H1 (cell line): ENCODE measurements at regions not wholly inside any gene's neighbourhood (a gene's known extent, or its start where the extent isn't known, plus 50 kb on each side); places are given as distances from the start of the nearest gene placed in this dataset.

ENCODE experiments used
- CTCF ChIA-PET: fragments of 300-600 bp; sonication (Branson Sonifier 250); formaldehyde crosslinking; loops from one replicate; lab custom pipeline; 2021; ENCODE audit not compliant: partially characterized antibody; lab: Charles Lee
- POLR2A ChIA-PET: fragments of 300-600 bp; sonication (Branson Sonifier 250); formaldehyde crosslinking; loops from one replicate; lab custom pipeline; 2021; ENCODE audit warnings: inconsistent platforms; ENCODE audit not compliant: partially characterized antibody; lab: Charles Lee
- DNase-seq, 2 experiments: peaks; one replicate each; pipeline versions ENCODE4 v3.0.0 to v3.0.0-alpha.2; 2010 to 2022; ENCODE audit warnings: low spot score in 2 of 2, low read depth in 1 of 2, mixed read lengths in 1 of 2
- FAIRE-seq: peaks from 2 replicates; lab custom pipeline; 2011; peaks lifted over from hg19 to GRCh38; lab: Jason Lieb, UNC
- H2AFZ ChIP-seq: 2 replicates; pipeline ENCODE4 v1.8.1; 2012; ENCODE audit warnings: low read length, inconsistent platforms
- H2AK5ac ChIP-seq: 2 replicates; pipeline ENCODE4 v1.6.1; 2013; ENCODE audit warnings: low read depth, low read length
- H2BK120ac ChIP-seq: replicated peaks from 2 replicates; pipeline ENCODE3; 2013; ENCODE audit warnings: low read depth, low read length, inconsistent platforms
- H2BK12ac ChIP-seq: 2 replicates; pipeline ENCODE4 v1.6.1; 2013; ENCODE audit warnings: low read depth, low read length
- H2BK15ac ChIP-seq: 2 replicates; pipeline ENCODE4 v1.6.1; 2013; ENCODE audit warnings: low read length
- H2BK20ac ChIP-seq: 2 replicates; pipeline ENCODE4 v1.6.1; 2013; ENCODE audit warnings: low read length
- H2BK5ac ChIP-seq: 2 replicates; pipeline ENCODE4 v1.6.1; 2013; ENCODE audit warnings: low read depth, low read length
- H3K14ac ChIP-seq: 2 replicates; pipeline ENCODE4 v1.6.1; 2013; ENCODE audit warnings: inconsistent platforms; ENCODE audit not compliant: insufficient read length
- H3K18ac ChIP-seq: 2 replicates; pipeline ENCODE4 v1.6.1; 2013; ENCODE audit warnings: low read length; ENCODE audit errors: extremely low read depth
- H3K23ac ChIP-seq: 2 replicates; pipeline ENCODE4 v1.6.1; 2013; ENCODE audit warnings: inconsistent platforms; ENCODE audit not compliant: insufficient read length
- H3K23me2 ChIP-seq: 2 replicates; pipeline ENCODE4 v1.6.1; 2013; ENCODE audit warnings: low read depth, low read length
- H3K27ac ChIP-seq: 2 replicates; pipeline ENCODE4 v1.6.1; 2011; ENCODE audit warnings: low read depth, low read length, inconsistent platforms
- H3K27me3 ChIP-seq, 4 experiments: replicated peaks in 1 of 4; 1 replicate in 1 of 4; 2 replicates in 3 of 4; pipeline versions ENCODE4 v1.6.1 to v1.8.1; 2011 to 2013; ENCODE audit warnings: low read length in 3 of 4, mild to moderate bottlenecking in 3 of 4, inconsistent platforms in 2 of 4, mixed read lengths in 2 of 4, moderate library complexity in 1 of 4; ENCODE audit not compliant: control insufficient read depth in 3 of 4, insufficient read depth in 3 of 4; ENCODE audit errors: extremely low read depth in 1 of 4
- H3K36me3 ChIP-seq, 4 experiments: 2 replicates each; pipeline versions ENCODE4 v1.6.1 to v1.8.1; 2011 to 2013; ENCODE audit warnings: mild to moderate bottlenecking in 4 of 4, low read length in 3 of 4, moderate library complexity in 2 of 4, control low read depth in 1 of 4, inconsistent platforms in 1 of 4; ENCODE audit not compliant: insufficient read depth in 4 of 4, control insufficient read depth in 2 of 4
- H3K4ac ChIP-seq: replicated peaks from 2 replicates; pipeline ENCODE3; 2013; ENCODE audit warnings: low read length, low read depth, mixed read lengths, inconsistent platforms; ENCODE audit not compliant: insufficient read length
- H3K4me1 ChIP-seq, 4 experiments: replicated peaks in 1 of 4; 1 replicate in 1 of 4; 2 replicates in 3 of 4; pipeline versions ENCODE4 v1.6.1 to v1.8.1; 2011 to 2013; ENCODE audit warnings: low read length in 3 of 4, inconsistent platforms in 2 of 4, mixed read lengths in 1 of 4; ENCODE audit not compliant: insufficient read depth in 4 of 4, control insufficient read depth in 3 of 4
- H3K4me2 ChIP-seq, 2 experiments: 2 replicates each; pipeline versions ENCODE4 v1.6.1 to v1.8.1; 2011 to 2013; ENCODE audit warnings: low read depth in 2 of 2, low read length in 2 of 2, control low read depth in 1 of 2, inconsistent platforms in 1 of 2, mild to moderate bottlenecking in 1 of 2; ENCODE audit not compliant: insufficient read depth in 1 of 2
- H3K4me3 ChIP-seq, 4 experiments: fragments of 200-600, 300-600 bp in 1 of 4; sonication (generic), shearing (Covaris generic), sonication (Bioruptor Twin) in 1 of 4; 2 replicates each; pipeline versions ENCODE4 v1.5.1 to v1.8.1; 2011 to 2016; ENCODE audit warnings: low read length in 4 of 4, low read depth in 3 of 4, control low read depth in 2 of 4, inconsistent platforms in 2 of 4, mild to moderate bottlenecking in 2 of 4, mixed read lengths in 1 of 4, moderate library complexity in 1 of 4; ENCODE audit not compliant: insufficient read depth in 2 of 4; ENCODE audit errors: extremely low read depth in 1 of 4
- H3K56ac ChIP-seq: replicated peaks from 2 replicates; pipeline ENCODE3; 2013; ENCODE audit warnings: low read depth, mild to moderate bottlenecking, mixed read lengths, low read length, inconsistent platforms; ENCODE audit not compliant: insufficient read length
- H3K79me1 ChIP-seq: 2 replicates; pipeline ENCODE4 v1.6.1; 2013; ENCODE audit warnings: low read depth, low read length, control low read depth
- H3K79me2 ChIP-seq, 2 experiments: 2 replicates each; pipeline versions ENCODE4 v1.6.1 to v1.8.1; 2012 to 2013; ENCODE audit warnings: low read length in 2 of 2, mild to moderate bottlenecking in 2 of 2, inconsistent platforms in 1 of 2; ENCODE audit not compliant: insufficient read depth in 2 of 2, control insufficient read depth in 1 of 2
- H3K9ac ChIP-seq, 4 experiments: replicated peaks in 1 of 4; 1 replicate in 1 of 4; 2 replicates in 3 of 4; pipeline versions ENCODE4 v1.6.1 to v1.8.1; 2011 to 2013; ENCODE audit warnings: low read depth in 3 of 4, low read length in 3 of 4, control low read depth in 2 of 4, mild to moderate bottlenecking in 2 of 4, moderate library complexity in 2 of 4, inconsistent platforms in 1 of 4; ENCODE audit errors: extremely low read depth in 1 of 4
- H3K9me3 ChIP-seq, 2 experiments: 2 replicates each; pipeline versions ENCODE4 v1.6.1 to v1.8.1; 2012 to 2013; ENCODE audit warnings: mild to moderate bottlenecking in 2 of 2, moderate library complexity in 2 of 2, control low read depth in 1 of 2, inconsistent platforms in 1 of 2, low read depth in 1 of 2, low read length in 1 of 2, mixed read lengths in 1 of 2; ENCODE audit not compliant: insufficient read depth in 2 of 2
- H4K20me1 ChIP-seq, 2 experiments: replicated peaks in 1 of 2; 2 replicates each; pipeline versions ENCODE3 to v1.8.1; 2011 to 2013; ENCODE audit warnings: inconsistent platforms in 2 of 2, low read length in 2 of 2, mild to moderate bottlenecking in 1 of 2; ENCODE audit not compliant: insufficient read depth in 2 of 2, control insufficient read depth in 1 of 2
- H4K5ac ChIP-seq: 2 replicates; pipeline ENCODE4 v1.6.1; 2013; ENCODE audit warnings: low read length, low read depth, mixed read lengths, inconsistent platforms; ENCODE audit not compliant: insufficient read length
- H4K8ac ChIP-seq: 2 replicates; pipeline ENCODE4 v1.8.0; 2013; ENCODE audit warnings: mild to moderate bottlenecking, moderate library complexity, low read length, inconsistent platforms; ENCODE audit not compliant: insufficient read depth; ENCODE audit errors: extremely low read depth
- H4K91ac ChIP-seq: replicated peaks from 2 replicates; pipeline ENCODE3; 2013; ENCODE audit warnings: low read length, mixed read lengths, inconsistent platforms; ENCODE audit not compliant: insufficient read length
- CEBPB ChIP-seq: IDR thresholded peaks from 2 replicates; pipeline ENCODE4 v1.6.1; 2012; ENCODE audit warnings: low read depth, low read length
- JUN ChIP-seq: IDR thresholded peaks from 2 replicates; pipeline ENCODE4 v1.6.1; 2011; ENCODE audit warnings: low read depth, mild to moderate bottlenecking, improper control_type of control experiment, low read length
- JUND ChIP-seq: IDR thresholded peaks from 2 replicates; pipeline ENCODE4 v1.6.1; 2011; ENCODE audit warnings: mild to moderate bottlenecking, improper control_type of control experiment, low read length
- KDM1A ChIP-seq: fragments of 200-600, 300-600 bp; sonication (generic); IDR thresholded peaks from 2 replicates; pipeline ENCODE4 v1.7.1; 2016; ENCODE audit warnings: mild to moderate bottlenecking, low read length, borderline replicate concordance
- PHF8 ChIP-seq: fragments of 200-600 bp; sonication (generic); conservative IDR thresholded peaks from 2 replicates; pipeline ENCODE4 v1.7.1; 2012; ENCODE audit warnings: low read depth, mild to moderate bottlenecking, inconsistent platforms, low read length, moderate library complexity
- POLR2AphosphoS5 ChIP-seq: IDR thresholded peaks from 2 replicates; pipeline ENCODE4 v1.6.1; 2011; ENCODE audit warnings: low read depth, low read length
- POU5F1 ChIP-seq: IDR thresholded peaks from 2 replicates; pipeline ENCODE4 v1.6.1; 2011; ENCODE audit warnings: low read depth, mild to moderate bottlenecking, low read length, moderate library complexity
- RFX5 ChIP-seq: IDR thresholded peaks from 2 replicates; pipeline ENCODE4 v1.6.1; 2011; ENCODE audit warnings: low read depth, low read length, improper control_type of control experiment, borderline replicate concordance
- SIN3A ChIP-seq, 2 experiments: IDR thresholded peaks in 1 of 2; conservative IDR thresholded peaks in 1 of 2; 2 replicates each; pipeline ENCODE4 v1.6.1; 2011 to 2012; ENCODE audit warnings: low read length in 2 of 2, improper control_type of control experiment in 1 of 2, low read depth in 1 of 2, mild to moderate bottlenecking in 1 of 2
- whole genome bisulfite sequencing, 2 experiments: shearing (Covaris generic) in 1 of 2; methylation state at CpG; one replicate each; pipeline versions ENCODE4 v1.1.6 to v1.1.7; 2013 to 2015; ENCODE audit warnings: low lambda C conversion rate in 2 of 2, mixed read lengths in 2 of 2, inconsistent platforms in 1 of 2, low coverage in 1 of 2, missing lambda C conversion rate in 1 of 2; ENCODE audit not compliant: insufficient replicate concordance in 2 of 2, insufficient coverage in 1 of 2, insufficient read length in 1 of 2; ENCODE audit errors: extremely low coverage in 1 of 2, missing lambda C conversion rate in 1 of 2; 5-methylcytosine and 5-hydroxymethylcytosine counted together
- TF ChIP-seq, protein P1 (sequence below): IDR thresholded peaks from 2 replicates; pipeline ENCODE4 v1.6.1; 2011; ENCODE audit warnings: low read length, improper control_type of control experiment

DNA sequence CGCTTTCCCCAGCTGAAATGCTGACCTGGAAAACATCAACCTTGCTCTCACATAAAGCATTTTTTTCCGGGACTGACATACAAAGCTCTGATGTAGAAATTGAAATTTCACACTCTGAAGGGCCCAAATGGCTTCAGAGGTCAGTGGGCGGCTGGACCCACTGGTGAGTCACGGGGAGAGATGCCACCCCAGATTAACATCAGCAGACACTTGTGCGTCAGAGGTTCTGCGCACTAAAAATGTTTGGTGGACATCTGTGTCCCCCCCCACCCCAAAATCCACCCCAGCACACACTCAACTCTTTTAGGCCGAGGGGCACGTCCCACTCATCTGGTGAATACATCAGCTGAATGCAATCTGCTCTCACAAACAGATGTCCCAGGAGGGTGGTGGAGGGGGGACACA lies 208.9 kb downstream of the ASB1 start:
- no peaks in the 10 kb centered on the region; the same call in 1 of the 2 replicates for H3K23me2 ChIP-seq
- H3K36me3 ChIP-seq, result no peaks in the 10 kb centered on the region
- no peak overlapping the region for H3K23ac ChIP-seq
- POLR2A ChIA-PET, result no interaction called here
- H3K79me1 ChIP-seq, result no peaks in the 10 kb centered on the region
- no peaks in the 10 kb centered on the region for H3K27me3 ChIP-seq
- no peak overlapping the region for H2BK12ac ChIP-seq
- no peaks in the 10 kb centered on the region for H3K4me1 ChIP-seq
- H3K56ac ChIP-seq, result no peak overlapping the region
- H3K14ac ChIP-seq, result no peak overlapping the region
- no peak overlapping the region for H4K8ac ChIP-seq
- H3K4me3 ChIP-seq, result no peak overlapping the region
- TF ChIP-seq POU5F1 (no peak), POLR2AphosphoS5 (no peak), PHF8 (no peak), CEBPB (no peak), RFX5 (no peak), JUND (no peak), SIN3A (conservative IDR thresholded peaks at IDR 0.05 in 1 of 2, IDR thresholded peaks at IDR 0.05 in 1 of 2; ENCODE audit: low read depth in 1 of 2, low read length in 2 of 2) (no peak), JUN (no peak), KDM1A (no peak)
- TF ChIP-seq, protein P1, sequence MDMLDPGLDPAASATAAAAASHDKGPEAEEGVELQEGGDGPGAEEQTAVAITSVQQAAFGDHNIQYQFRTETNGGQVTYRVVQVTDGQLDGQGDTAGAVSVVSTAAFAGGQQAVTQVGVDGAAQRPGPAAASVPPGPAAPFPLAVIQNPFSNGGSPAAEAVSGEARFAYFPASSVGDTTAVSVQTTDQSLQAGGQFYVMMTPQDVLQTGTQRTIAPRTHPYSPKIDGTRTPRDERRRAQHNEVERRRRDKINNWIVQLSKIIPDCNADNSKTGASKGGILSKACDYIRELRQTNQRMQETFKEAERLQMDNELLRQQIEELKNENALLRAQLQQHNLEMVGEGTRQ, result no peak
- TF ChIP-seq, all 59 proteins: peak for 0
- no peak overlapping the region for H3K4me2 ChIP-seq
- FAIRE-seq, result no peak
- peak in 1 of 2 experiments; percentile 10 for DNase-seq
- H4K20me1 ChIP-seq, result peaks cover 0 to 1% of the 10 kb centered on the region in 2 experiments
- no peaks in the 10 kb centered on the region for H3K79me2 ChIP-seq
- no peak overlapping the region for H4K5ac ChIP-seq
- H3K9ac ChIP-seq, result no peak overlapping the region
- H3K18ac ChIP-seq, result no peak overlapping the region
- H2BK20ac ChIP-seq, result no peak overlapping the region
- no peak overlapping the region for H2AFZ ChIP-seq
- 87% methylated on average over 8 of the region's 8 CpGs; no CpG with 5 or more reads in 1 of the 2 experiments for WGBS, 2 experiments
- H2AK5ac ChIP-seq, result no peak overlapping the region
- no peak overlapping the region for H4K91ac ChIP-seq
- no peak overlapping the region for H3K4ac ChIP-seq
- no peak overlapping the region for H3K27ac ChIP-seq
- no peak overlapping the region for H2BK120ac ChIP-seq
- no peak overlapping the region for H2BK15ac ChIP-seq
- no peaks in the 10 kb centered on the region for H3K9me3 ChIP-seq
- H2BK5ac ChIP-seq, result no peak overlapping the region
- CTCF ChIA-PET, result no interaction called here
